CD4-positive, alpha-beta T cell treated with Interleukin-15 for 1 hour (primary cell): ENCODE measurements at regions not wholly inside any gene's neighbourhood (a gene's known extent, or its start where the extent isn't known, plus 50 kb on each side); places are given as distances from the start of the nearest gene placed in this dataset.

Experiments
- DNase-seq: peaks from one replicate; pipeline ENCODE4 v3.0.0-alpha.2; 2020

- DNase-seq = no peak
Observed at GRCh38 chr13:90108547-90108946, 1238.9 kb upstream of the MIR17HG start.

GRCh38 chr13:90116121-90116520, 1231.4 kb upstream of the MIR17HG start:
- DNase-seq = no peak

- DNase-seq = no peak
Observed at GRCh38 chr13:90118467-90119071, 1228.9 kb upstream of the MIR17HG start.

- DNase-seq = no peak
Observed at GRCh38 chr13:90120026-90120425, 1227.5 kb upstream of the MIR17HG start.

DNA sequence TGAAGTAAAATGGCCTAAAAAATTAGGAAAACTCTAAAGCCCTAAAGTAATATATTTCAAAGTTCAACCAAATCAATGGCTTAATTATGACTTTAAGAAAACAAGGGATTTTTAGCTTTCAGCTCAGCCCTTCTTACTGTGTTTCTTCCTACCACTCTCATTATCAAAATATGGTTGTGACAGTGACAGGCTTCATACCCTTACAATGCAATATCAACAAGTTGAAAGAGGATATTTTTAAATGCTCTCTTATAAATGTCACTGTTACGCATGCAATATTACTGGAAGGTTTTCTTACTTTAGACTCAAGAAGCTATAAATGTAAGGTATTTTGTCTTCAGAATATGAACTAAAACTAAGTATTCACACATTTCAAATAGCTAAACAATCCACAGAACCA, 1225.7 kb upstream of the MIR17HG start:
- no peak for DNase-seq

- DNase-seq = no peak
Observed at GRCh38 chr13:90122531-90122930, 1225.0 kb upstream of the MIR17HG start.

DNA sequence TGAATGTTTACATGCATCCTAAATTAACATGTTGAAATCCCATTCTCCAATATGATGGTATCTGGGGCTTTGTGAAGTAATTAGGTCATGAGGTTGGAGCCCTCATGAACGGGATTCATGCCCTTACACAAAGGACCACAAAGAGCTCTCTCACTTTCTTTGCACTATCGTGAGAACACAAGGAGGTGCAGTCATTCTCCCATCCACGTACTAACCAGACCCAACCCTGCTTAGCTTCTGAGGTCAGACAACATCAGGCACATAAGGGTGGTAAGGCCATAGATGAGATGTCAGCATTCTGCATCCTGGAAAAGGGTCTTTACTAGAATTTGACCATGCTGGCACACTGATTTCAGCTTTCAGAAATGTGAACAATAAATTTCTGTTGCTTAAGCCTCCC, 1211.9 kb upstream of the MIR17HG start:
- no peak for DNase-seq

DNA sequence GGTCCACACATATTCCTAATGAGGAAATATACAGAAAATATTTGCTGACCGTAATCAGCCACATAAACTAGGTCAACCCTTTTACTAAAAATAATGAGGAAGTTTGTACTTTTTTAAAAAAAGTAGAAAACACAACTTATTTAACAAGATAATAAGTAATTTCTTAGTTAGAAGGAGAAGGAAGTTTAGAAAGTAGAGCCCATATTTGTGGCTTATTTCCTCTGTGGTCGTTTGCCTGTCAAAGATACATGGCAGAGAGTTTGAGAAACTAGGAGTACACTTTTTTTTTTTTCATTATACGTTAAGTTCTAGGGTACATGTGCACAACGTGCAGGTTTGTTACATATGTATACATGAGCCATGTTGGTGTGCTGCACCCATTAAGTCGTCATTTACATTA, 1205.2 kb upstream of the MIR17HG start:
- DNase-seq = no peak

GRCh38 chr13:90154311-90154960, 1193.1 kb upstream of the MIR17HG start:
- DNase-seq = no peak

GRCh38 chr13:90156390-90156789, 1191.1 kb upstream of the MIR17HG start:
- DNase-seq = no peak

- DNase-seq = no peak
Observed at GRCh38 chr13:90168953-90169352, 1178.5 kb upstream of the MIR17HG start.

- no peak for DNase-seq
Observed at GRCh38 chr13:90170208-90170607, 1177.3 kb upstream of the MIR17HG start.

- DNase-seq = no peak
Observed at GRCh38 chr13:90171649-90172048, 1175.8 kb upstream of the MIR17HG start.

DNA sequence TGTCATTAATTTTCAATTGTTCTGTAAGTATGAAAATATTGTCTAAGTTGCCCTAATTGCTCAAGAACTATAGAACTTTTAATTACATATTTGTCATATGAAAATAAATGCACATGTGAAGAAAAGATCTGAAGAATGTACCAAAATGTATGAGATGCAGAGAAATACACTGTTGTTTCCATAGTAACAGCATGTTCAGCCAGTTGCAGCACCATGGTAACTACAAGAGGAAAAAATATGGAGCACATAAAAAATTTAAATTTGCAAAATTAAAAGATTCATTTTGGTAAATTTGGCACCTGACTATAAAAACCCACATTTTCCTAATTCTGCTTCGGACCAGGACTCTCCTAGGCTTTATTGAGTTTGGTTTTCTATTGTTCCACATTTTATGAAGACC, 1170.0 kb upstream of the MIR17HG start:
- no peak for DNase-seq

GRCh38 chr13:90184355-90184754, 1163.1 kb upstream of the MIR17HG start:
- DNase-seq = no peak

- DNase-seq = no peak
Observed at GRCh38 chr13:90185734-90186133, 1161.8 kb upstream of the MIR17HG start.

DNA sequence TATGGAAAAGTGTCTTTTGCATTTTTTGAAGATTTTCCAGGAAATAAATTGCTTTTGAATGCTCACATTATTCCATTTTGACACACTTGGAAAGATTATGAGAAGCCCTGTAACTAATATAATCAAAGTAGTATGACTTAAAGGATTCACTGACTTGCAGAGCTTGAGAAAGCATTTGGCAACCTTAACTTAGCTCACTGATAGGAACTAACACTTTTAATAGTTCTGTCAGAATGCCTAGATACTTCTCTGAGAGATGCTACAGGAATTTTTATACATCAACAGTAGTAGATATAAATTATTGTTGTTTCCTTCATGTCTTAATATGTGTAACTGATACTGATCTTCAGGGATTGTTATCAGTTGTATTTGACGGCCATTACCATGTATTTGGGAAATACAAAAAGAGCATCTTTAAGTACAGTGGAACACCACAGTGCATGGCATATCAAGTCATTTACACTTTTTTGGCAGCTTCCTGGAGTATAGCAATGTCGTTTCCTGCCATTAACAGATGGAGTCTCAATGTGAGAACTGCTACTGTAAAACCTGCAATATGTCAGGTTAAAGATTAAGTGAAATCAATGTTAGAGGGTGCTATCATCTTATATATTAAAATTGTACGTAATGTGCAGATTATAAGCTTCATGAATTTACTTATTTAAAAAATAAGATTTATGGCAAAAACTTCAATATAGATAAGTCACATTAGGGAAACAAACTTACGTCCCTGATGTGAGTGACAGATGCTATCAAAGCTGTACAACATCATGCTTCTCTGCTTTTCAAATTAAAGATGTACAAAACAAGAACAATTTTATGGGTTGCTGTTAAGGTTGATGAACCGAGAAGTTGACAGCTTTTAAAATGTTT, 1159.8 kb upstream of the MIR17HG start:
- DNase-seq = no peak

GRCh38 chr13:90188351-90188636, 1159.2 kb upstream of the MIR17HG start:
- DNase-seq = no peak

DNA sequence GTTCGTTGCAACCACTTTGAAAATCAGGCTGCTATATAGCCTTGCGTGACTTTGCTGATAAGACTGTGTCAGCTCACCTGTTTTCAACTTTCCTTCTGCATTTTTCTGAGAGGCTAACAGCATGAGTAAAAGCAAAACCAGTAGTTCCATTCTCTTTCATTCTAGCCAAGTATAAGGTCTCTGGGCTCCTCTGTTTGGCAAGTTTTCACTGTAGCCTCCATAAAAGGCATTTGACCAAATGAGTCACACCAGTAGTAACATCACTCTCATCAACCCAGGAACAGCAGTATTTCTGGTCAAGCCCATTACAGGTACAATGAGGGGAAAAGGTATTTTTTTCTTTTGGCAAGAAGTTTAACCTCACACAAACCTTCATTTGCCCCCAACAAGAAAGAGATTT, 1149.8 kb upstream of the MIR17HG start:
- DNase-seq = no peak

DNA sequence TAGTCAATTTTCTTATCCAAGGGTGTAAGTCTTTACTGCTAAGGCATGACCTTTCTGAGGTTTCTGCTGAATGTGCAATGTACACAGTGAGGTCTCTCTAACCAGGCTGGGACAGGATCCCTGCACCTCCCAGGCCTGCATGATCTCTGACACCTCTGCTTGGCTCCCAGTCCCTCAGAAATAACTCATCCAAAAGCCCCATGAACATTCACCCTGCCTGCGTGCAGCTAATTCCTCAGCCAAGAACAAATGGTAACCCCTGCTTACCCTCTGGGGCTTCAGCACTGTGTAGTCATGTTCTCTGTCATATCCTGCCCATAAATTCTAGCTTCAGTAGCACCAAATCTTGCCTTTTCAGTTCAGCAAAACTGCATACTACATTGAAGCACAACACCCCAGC, 1146.3 kb upstream of the MIR17HG start:
- DNase-seq = no peak

DNA sequence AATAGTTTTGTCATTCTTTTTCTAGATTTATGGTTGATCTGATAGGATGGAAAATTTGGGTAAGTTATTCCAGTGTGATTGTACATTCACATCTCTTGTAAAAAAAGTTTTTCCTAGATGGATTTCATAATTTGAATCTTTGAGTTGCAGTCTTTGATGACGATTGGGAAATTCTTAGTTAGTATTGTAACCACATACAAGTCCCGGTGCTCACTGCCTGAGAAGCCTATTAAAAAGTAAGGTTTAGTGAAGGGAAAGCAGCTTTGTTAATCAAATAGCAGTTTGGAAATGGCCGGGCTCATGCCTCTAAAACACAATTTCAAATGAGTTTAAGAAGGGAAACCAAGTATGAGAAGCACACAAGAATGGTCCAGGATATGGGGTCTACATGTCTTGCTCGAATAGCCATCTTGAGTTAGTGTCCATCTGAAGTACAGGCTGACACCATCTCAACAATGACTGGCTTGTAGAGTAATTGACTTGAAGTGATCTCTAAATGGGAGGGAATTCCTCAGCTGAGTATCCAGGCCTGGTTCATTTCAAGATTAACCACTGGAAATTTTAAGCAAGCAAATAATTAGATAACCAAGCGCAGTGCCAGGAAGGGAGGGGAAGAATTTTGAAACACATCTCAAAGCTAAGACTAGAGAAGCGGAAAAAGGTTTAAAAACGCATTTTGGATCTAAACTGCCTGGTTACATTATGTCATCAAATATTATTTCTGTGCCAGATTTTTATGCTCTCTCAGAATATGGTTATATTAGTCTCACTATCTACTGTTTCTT, 1145.6 kb upstream of the MIR17HG start:
- DNase-seq = no peak

- DNase-seq = no peak
Observed at GRCh38 chr13:90205081-90205480, 1142.4 kb upstream of the MIR17HG start.

DNA sequence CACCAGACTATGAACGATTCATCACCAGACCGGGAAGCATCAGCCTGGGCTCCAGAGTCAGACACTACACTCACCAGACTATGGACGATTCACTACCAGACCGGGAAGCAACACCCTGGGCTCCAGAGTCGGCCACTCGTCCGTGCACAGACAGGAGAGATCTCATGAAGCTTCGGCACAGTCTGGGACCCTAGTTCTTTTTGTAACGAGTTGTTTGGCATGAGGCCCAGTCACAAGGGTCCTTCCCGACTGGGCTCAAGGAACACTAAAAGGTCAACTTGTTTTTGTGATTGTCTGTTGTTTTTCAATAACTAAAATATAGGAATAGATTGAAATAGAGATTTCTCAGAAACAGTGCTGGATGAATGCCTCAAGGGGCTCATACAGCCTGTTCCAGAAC, 1141.6 kb upstream of the MIR17HG start:
- no peak for DNase-seq

DNA sequence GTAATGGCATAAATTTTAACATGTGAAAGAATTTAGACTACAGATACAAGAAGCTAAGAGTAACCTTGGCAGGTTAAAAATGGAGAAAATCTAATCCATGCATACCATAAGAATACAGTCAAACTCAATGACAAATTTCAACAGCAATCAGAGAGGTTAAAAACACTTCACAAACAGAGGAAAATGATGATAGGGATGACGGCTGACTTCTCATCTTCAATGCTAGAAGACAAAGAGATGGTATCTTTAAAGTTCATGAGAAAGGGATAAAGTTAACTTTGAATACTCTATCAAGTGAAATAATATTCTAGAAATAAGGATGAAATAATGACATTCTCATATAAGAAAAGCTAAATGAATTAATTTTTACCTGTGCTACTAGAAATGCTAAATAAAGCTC, 1130.2 kb upstream of the MIR17HG start:
- no peak for DNase-seq
